GM19328 (cell line): ENCODE measurements at regions not wholly inside any gene's neighbourhood (a gene's known extent, or its start where the extent isn't known, plus 50 kb on each side); places are given as distances from the start of the nearest gene placed in this dataset.

ENCODE experiments used
- ATAC-seq: cut with Tn5 transposase; IDR thresholded peaks from one replicate; pipeline ENCODE4 v1.9.1; 2021; ENCODE audit warnings: mild to moderate bottlenecking, moderate library complexity; ENCODE audit not compliant: unreplicated experiment

GRCh38 chr2:30310371-30310770 lies 79.0 kb downstream of the LBH start:
- no peak for ATAC-seq

GRCh38 chr2:30310955-30311354 lies 79.6 kb downstream of the LBH start:
- ATAC-seq = no peak

- no peak for ATAC-seq
Measured at GRCh38 chr2:30311711-30312110, 80.4 kb downstream of the LBH start.

GRCh38 chr2:30312916-30313315 lies 81.6 kb downstream of the LBH start:
- ATAC-seq = no peak

- ATAC-seq = no peak
Measured at GRCh38 chr2:30314981-30315380, 83.6 kb downstream of the LBH start.

- ATAC-seq = no peak
Measured at GRCh38 chr2:30315391-30316063, 84.2 kb downstream of the LBH start.

GRCh38 chr2:30316408-30316807 lies 85.1 kb downstream of the LBH start:
- no peak for ATAC-seq

GRCh38 chr2:30318987-30319782 lies 87.9 kb downstream of the LBH start:
- ATAC-seq = no peak

- ATAC-seq = no peak
Measured at GRCh38 chr2:30321466-30321865, 90.1 kb downstream of the LBH start.

GRCh38 chr2:30323499-30323898 lies 92.2 kb downstream of the LBH start:
- no peak for ATAC-seq

- no peak for ATAC-seq
Measured at GRCh38 chr2:30324245-30324908, 93.0 kb downstream of the LBH start.

- no peak for ATAC-seq
Measured at GRCh38 chr2:30325600-30326328, 94.4 kb downstream of the LBH start.

GRCh38 chr2:30326497-30326896 lies 95.2 kb downstream of the LBH start:
- no peak for ATAC-seq

- ATAC-seq = no peak
Measured at GRCh38 chr2:30331038-30331437, 99.7 kb downstream of the LBH start.

GRCh38 chr2:30331869-30332268 lies 100.5 kb downstream of the LBH start:
- ATAC-seq = no peak

GRCh38 chr2:30332791-30333453 lies 101.6 kb downstream of the LBH start:
- ATAC-seq = no peak

- no peak for ATAC-seq
Measured at GRCh38 chr2:30334762-30335363, 103.5 kb downstream of the LBH start.

- ATAC-seq = no peak
Measured at GRCh38 chr2:30336084-30336483, 104.8 kb downstream of the LBH start.

GRCh38 chr2:30336978-30337841 lies 105.9 kb downstream of the LBH start:
- ATAC-seq = peak; percentile 84
